ENCODE measurements at regions not wholly inside any gene's neighbourhood (a gene's known extent, or its start where the extent isn't known, plus 50 kb on each side); places are given as distances from the start of the nearest gene placed in this dataset.

DNA sequence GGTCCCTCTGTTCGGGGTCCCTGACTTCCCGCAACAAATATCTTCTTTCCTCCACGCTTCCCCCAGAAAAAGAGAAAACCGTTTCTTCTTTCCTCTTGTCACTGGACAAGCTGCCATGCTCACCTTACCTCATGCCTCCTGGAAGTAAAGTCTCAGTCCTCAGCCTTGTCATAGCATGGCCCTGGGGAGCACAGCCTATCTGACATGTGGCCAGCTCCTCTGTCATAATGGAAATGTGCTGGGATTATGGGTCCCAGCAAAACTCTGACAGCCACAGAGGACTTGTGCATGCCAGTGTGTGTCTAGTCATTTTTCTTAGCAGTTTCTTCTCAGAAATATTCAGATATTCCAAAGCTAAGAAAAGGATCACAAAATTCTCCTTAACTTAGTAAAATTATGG is 122.4 kb downstream of the AASDH start:
- no peaks in the 10 kb centered on the region for H3K9me3 ChIP-seq (ENCODE audit: insufficient read depth, low read depth)
- H3K36me3 ChIP-seq (ENCODE audit: low read depth) = no peaks in the 10 kb centered on the region
- ChIA-PET CTCF (no interaction called here), POLR2A (ENCODE audit: unreplicated experiment) (no interaction called here)
- H2AFZ ChIP-seq = no peak overlapping the region
- no peaks in the 10 kb centered on the region for H3K9me2 ChIP-seq (ENCODE audit: insufficient read depth)
- no TSS peak for BruUV-seq (replicated peaks)
- H3K4me2 ChIP-seq = no peak overlapping the region
- no peak overlapping the region for H3K27ac ChIP-seq
- no peaks in the 10 kb centered on the region for H3F3A ChIP-seq (ENCODE audit: insufficient read depth, low read depth)
- no peak for TF ChIP-seq EZH2 (IDR thresholded peaks at IDR 0.05; ENCODE audit: low read depth)
- H3K27me3 ChIP-seq (ENCODE audit: insufficient read depth, low read depth) = no peaks in the 10 kb centered on the region
- H3K79me2 ChIP-seq (ENCODE audit: low read depth) = no peaks in the 10 kb centered on the region
- no peaks in the 10 kb centered on the region for H4K20me1 ChIP-seq (ENCODE audit: insufficient read depth)
- H3K4me3 ChIP-seq = no peak overlapping the region
- intact Hi-C loops (cut with micrococcal nuclease; ENCODE audit: unreplicated experiment) = no loop called here
- H3K4me1 ChIP-seq (replicated peaks; ENCODE audit: insufficient read depth) = no peaks in the 10 kb centered on the region
- DNase-seq = no peak

DNA sequence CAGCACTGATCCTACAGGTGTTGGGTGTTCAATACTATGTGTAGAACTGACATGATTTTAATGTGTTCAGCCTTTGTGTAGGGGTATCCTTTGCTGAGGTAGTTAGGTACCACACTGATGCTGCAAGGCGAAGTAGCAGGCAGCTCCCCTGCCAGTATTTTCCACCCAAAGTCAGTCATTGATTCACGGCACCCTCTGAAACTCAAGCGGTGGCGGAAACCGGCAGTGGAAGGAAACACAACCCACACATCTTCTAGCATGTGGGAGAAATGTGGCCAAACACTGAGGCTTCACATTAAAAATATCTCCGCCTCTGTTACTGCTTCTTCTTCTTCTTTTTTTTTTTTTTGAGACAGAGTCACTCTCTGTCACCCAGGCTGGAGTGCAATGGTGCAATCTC is 126.3 kb downstream of the AASDH start:
- no peak overlapping the region for H3K4me3 ChIP-seq
- ChIA-PET CTCF (no interaction called here), POLR2A (ENCODE audit: unreplicated experiment) (interaction anchor here (0.6 kb wide), 1 partner anchor 237 kb away, joined by 6 read pairs; no protein-coding TSS in a partner anchor)
- no peaks in the 10 kb centered on the region for H3K4me1 ChIP-seq (replicated peaks; ENCODE audit: insufficient read depth)
- no peak overlapping the region for H2AFZ ChIP-seq
- H3K27me3 ChIP-seq (ENCODE audit: insufficient read depth, low read depth) = no peaks in the 10 kb centered on the region
- no peaks in the 10 kb centered on the region for H3K9me3 ChIP-seq (ENCODE audit: insufficient read depth, low read depth)
- H3K4me2 ChIP-seq = no peak overlapping the region
- H3K9me2 ChIP-seq (ENCODE audit: insufficient read depth) = no peaks in the 10 kb centered on the region
- H3K27ac ChIP-seq = no peak overlapping the region
- H3F3A ChIP-seq (ENCODE audit: insufficient read depth, low read depth) = no peaks in the 10 kb centered on the region
- TF ChIP-seq EZH2 (IDR thresholded peaks at IDR 0.05; ENCODE audit: low read depth) = no peak
- TF ChIP-seq, protein P1, sequence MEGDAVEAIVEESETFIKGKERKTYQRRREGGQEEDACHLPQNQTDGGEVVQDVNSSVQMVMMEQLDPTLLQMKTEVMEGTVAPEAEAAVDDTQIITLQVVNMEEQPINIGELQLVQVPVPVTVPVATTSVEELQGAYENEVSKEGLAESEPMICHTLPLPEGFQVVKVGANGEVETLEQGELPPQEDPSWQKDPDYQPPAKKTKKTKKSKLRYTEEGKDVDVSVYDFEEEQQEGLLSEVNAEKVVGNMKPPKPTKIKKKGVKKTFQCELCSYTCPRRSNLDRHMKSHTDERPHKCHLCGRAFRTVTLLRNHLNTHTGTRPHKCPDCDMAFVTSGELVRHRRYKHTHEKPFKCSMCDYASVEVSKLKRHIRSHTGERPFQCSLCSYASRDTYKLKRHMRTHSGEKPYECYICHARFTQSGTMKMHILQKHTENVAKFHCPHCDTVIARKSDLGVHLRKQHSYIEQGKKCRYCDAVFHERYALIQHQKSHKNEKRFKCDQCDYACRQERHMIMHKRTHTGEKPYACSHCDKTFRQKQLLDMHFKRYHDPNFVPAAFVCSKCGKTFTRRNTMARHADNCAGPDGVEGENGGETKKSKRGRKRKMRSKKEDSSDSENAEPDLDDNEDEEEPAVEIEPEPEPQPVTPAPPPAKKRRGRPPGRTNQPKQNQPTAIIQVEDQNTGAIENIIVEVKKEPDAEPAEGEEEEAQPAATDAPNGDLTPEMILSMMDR (conservative IDR thresholded peaks at IDR 0.05) = no peak
- BruUV-seq (replicated peaks) = no TSS peak
- H3K36me3 ChIP-seq (ENCODE audit: low read depth) = no peaks in the 10 kb centered on the region
- intact Hi-C loops (cut with micrococcal nuclease; ENCODE audit: unreplicated experiment) = no loop called here
- no peak for DNase-seq
- no peaks in the 10 kb centered on the region for H4K20me1 ChIP-seq (ENCODE audit: insufficient read depth)
- no peaks in the 10 kb centered on the region for H3K79me2 ChIP-seq (ENCODE audit: low read depth)

DNA sequence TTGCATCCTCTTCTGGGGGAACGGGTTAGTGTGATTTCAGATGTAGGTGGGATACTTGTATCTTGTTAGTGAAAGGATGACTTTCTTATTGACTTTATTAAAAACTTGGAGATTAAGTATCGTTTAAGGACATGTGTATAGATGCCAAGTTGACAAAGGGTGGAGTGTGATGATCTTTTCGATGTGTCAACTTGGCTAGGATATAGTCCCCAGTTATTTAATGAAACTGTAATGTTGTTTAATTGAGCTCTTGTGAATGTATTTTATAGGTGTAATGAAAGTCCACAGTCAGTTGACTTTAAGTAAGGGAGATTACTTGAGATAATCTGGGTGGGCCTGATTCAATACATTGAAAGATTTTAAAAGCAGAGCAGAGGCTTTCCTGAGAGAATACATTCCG is 127.0 kb downstream of the AASDH start:
- ChIA-PET POLR2A (ENCODE audit: unreplicated experiment) (no interaction called here), CTCF (no interaction called here)
- no peaks in the 10 kb centered on the region for H4K20me1 ChIP-seq (ENCODE audit: insufficient read depth)
- no peak overlapping the region for H2AFZ ChIP-seq
- no peaks in the 10 kb centered on the region for H3K9me2 ChIP-seq (ENCODE audit: insufficient read depth)
- no peaks in the 10 kb centered on the region for H3K9me3 ChIP-seq (ENCODE audit: insufficient read depth, low read depth)
- BruUV-seq (replicated peaks) = no TSS peak
- no peak overlapping the region for H3K4me2 ChIP-seq
- no peaks in the 10 kb centered on the region for H3F3A ChIP-seq (ENCODE audit: insufficient read depth, low read depth)
- TF ChIP-seq, protein P1 (conservative IDR thresholded peaks at IDR 0.05) = no peak
- TF ChIP-seq EZH2 (IDR thresholded peaks at IDR 0.05; ENCODE audit: low read depth) = no peak
- H3K36me3 ChIP-seq (ENCODE audit: low read depth) = no peaks in the 10 kb centered on the region
- no peak for DNase-seq
- intact Hi-C loops (cut with micrococcal nuclease; ENCODE audit: unreplicated experiment) = no loop called here
- H3K79me2 ChIP-seq (ENCODE audit: low read depth) = no peaks in the 10 kb centered on the region
- no peak overlapping the region for H3K27ac ChIP-seq
- no peaks in the 10 kb centered on the region for H3K27me3 ChIP-seq (ENCODE audit: insufficient read depth, low read depth)
- no peaks in the 10 kb centered on the region for H3K4me1 ChIP-seq (replicated peaks; ENCODE audit: insufficient read depth)
- no peak overlapping the region for H3K4me3 ChIP-seq

- no peak overlapping the region for H3K27ac ChIP-seq
- no peaks in the 10 kb centered on the region for H3K36me3 ChIP-seq (ENCODE audit: low read depth)
- CTCF ChIA-PET = no interaction called here
- no peak overlapping the region for H2AFZ ChIP-seq
- H3K79me2 ChIP-seq (ENCODE audit: low read depth) = no peaks in the 10 kb centered on the region
- no peaks in the 10 kb centered on the region for H3K27me3 ChIP-seq (ENCODE audit: insufficient read depth, low read depth)
- no peaks in the 10 kb centered on the region for H3F3A ChIP-seq (ENCODE audit: insufficient read depth, low read depth)
- no peaks in the 10 kb centered on the region for H3K4me1 ChIP-seq (replicated peaks; ENCODE audit: insufficient read depth)
- no peaks in the 10 kb centered on the region for H3K9me3 ChIP-seq (ENCODE audit: insufficient read depth, low read depth)
- H3K9me2 ChIP-seq (ENCODE audit: insufficient read depth) = no peaks in the 10 kb centered on the region
- BruUV-seq (replicated peaks) = no TSS peak
- TF ChIP-seq EZH2 (IDR thresholded peaks at IDR 0.05; ENCODE audit: low read depth) = no peak
- TF ChIP-seq, protein P1 (conservative IDR thresholded peaks at IDR 0.05) = no peak
- intact Hi-C loops (cut with micrococcal nuclease; ENCODE audit: unreplicated experiment) = no loop called here
- no peak overlapping the region for H3K4me2 ChIP-seq
- DNase-seq = no peak
- no peaks in the 10 kb centered on the region for H4K20me1 ChIP-seq (ENCODE audit: insufficient read depth)
- no peak overlapping the region for H3K4me3 ChIP-seq
- POLR2A ChIA-PET (ENCODE audit: unreplicated experiment) = no interaction called here
Observed at GRCh38 chr4:56259655-56260054, 127.6 kb downstream of the AASDH start.
